DND-41 (cell line): ENCODE measurements at regions not wholly inside any gene's neighbourhood (a gene's known extent, or its start where the extent isn't known, plus 50 kb on each side); places are given as distances from the start of the nearest gene placed in this dataset.

ENCODE experiments used
- EZH2 ChIP-seq: IDR thresholded peaks from 3 replicates; pipeline ENCODE4 v1.6.1; 2012; ENCODE audit warnings: borderline replicate concordance, low read depth, mild to moderate bottlenecking, moderate library complexity, low read length, inconsistent platforms; ENCODE audit not compliant: severe bottlenecking
- TF ChIP-seq, protein P1 (sequence below): IDR thresholded peaks from 2 replicates; pipeline ENCODE4 v1.5.1; 2012; ENCODE audit warnings: borderline replicate concordance, low read length, moderate library complexity, mild to moderate bottlenecking; ENCODE audit not compliant: poor library complexity, severe bottlenecking; ENCODE audit errors: extremely low read depth

DNA sequence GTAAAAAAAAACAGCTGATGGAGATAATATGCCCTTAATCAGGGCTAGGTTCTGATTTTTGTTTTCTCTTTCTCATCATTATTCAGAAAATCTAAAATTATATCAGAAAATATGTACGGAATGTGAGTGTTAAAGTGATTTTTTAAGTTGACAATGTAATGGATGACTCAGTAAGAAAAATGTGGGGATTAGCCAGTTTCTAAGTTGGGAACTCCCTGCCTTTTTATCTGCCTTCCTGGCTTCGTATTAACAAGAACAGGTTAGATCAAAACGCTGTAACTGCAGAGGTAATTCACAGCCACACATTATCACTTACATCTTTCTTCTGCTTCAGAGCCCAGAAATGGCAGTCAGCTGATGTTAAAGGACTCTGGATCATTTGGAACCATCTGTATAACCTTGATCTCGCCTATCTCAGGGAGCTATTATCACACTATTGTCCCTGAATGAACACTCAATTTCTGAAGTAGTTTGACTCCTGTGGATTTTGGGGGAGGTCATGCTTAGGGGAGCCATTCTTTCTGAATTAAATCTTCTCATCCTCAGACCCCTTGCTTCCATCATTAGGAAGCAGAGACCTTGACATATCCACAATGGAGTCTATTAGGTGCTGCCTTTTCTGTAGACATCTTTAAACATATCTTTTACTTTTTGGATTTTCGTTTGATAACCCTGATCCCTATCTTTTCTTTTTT is 135.7 kb upstream of the SLC16A7 start:
- TF ChIP-seq, protein P1, sequence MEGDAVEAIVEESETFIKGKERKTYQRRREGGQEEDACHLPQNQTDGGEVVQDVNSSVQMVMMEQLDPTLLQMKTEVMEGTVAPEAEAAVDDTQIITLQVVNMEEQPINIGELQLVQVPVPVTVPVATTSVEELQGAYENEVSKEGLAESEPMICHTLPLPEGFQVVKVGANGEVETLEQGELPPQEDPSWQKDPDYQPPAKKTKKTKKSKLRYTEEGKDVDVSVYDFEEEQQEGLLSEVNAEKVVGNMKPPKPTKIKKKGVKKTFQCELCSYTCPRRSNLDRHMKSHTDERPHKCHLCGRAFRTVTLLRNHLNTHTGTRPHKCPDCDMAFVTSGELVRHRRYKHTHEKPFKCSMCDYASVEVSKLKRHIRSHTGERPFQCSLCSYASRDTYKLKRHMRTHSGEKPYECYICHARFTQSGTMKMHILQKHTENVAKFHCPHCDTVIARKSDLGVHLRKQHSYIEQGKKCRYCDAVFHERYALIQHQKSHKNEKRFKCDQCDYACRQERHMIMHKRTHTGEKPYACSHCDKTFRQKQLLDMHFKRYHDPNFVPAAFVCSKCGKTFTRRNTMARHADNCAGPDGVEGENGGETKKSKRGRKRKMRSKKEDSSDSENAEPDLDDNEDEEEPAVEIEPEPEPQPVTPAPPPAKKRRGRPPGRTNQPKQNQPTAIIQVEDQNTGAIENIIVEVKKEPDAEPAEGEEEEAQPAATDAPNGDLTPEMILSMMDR = no peak
- TF ChIP-seq EZH2 = no peak
